SJSA1 (cell line): ENCODE measurements at regions not wholly inside any gene's neighbourhood (a gene's known extent, or its start where the extent isn't known, plus 50 kb on each side); places are given as distances from the start of the nearest gene placed in this dataset.
A peak's percentile ranks its signal among the peaks of the same experiment; 100 is the strongest.

Source experiments
- DNase-seq, 2 experiments: peaks; one replicate each; pipeline ENCODE4 v3.0.0-alpha.2; 2015 to 2020; ENCODE audit warnings: low spot score in 2 of 2, low read depth in 1 of 2
- H3K27ac ChIP-seq: fragments of 250-450 bp; sonication (Bioruptor Pico); 2 replicates; pipeline ENCODE4 v1.5.1; 2020; ENCODE audit warnings: mild to moderate bottlenecking, moderate library complexity
- H3K27me3 ChIP-seq: fragments of 250-450 bp; sonication (Bioruptor Pico); replicated peaks from 2 replicates; pipeline ENCODE4 v1.5.1; 2020; ENCODE audit warnings: mild to moderate bottlenecking, moderate library complexity
- H3K36me3 ChIP-seq: fragments of 250-450 bp; sonication (Bioruptor Pico); 2 replicates; pipeline ENCODE4 v1.5.1; 2020; ENCODE audit warnings: mild to moderate bottlenecking
- H3K4me1 ChIP-seq: fragments of 250-450 bp; sonication (Bioruptor Pico); replicated peaks from 2 replicates; pipeline ENCODE4 v1.6.1; 2021; ENCODE audit warnings: mild to moderate bottlenecking
- H3K4me3 ChIP-seq: fragments of 250-450 bp; sonication (Bioruptor Pico); 2 replicates; pipeline ENCODE4 v1.5.1; 2020; ENCODE audit warnings: mild to moderate bottlenecking
- H3K9me3 ChIP-seq: fragments of 250-450 bp; sonication (Bioruptor Pico); replicated peaks from 2 replicates; pipeline ENCODE4 v1.5.1; 2020; ENCODE audit warnings: mild to moderate bottlenecking

- peaks cover 31% of the 10 kb centered on the region for H3K27me3 ChIP-seq
- no peak overlapping the region for H3K27ac ChIP-seq
- no peak for DNase-seq
These were observed 98.8 kb downstream of the GGTLC2 start for GRCh38 chr22:22743128-22743760.

GRCh38 chr22:22744412-22745224, 100.2 kb downstream of the GGTLC2 start:
- Histone ChIP-seq H3K9me3 (no peaks in the 10 kb centered on the region), H3K27me3 (peaks cover 31% of the 10 kb centered on the region), H3K4me1 (no peaks in the 10 kb centered on the region), H3K36me3 (no peaks in the 10 kb centered on the region), H3K27ac (no peak overlapping the region), H3K4me3 (no peak overlapping the region)
- peak in 1 of 2 experiments; percentile 21 for DNase-seq

More at GRCh38 chr22:22743128-22743760, 98.8 kb downstream of the GGTLC2 start:
- H3K4me3 ChIP-seq, result no peak overlapping the region
- H3K9me3 ChIP-seq, result no peaks in the 10 kb centered on the region
- H3K4me1 ChIP-seq, result no peaks in the 10 kb centered on the region
- no peaks in the 10 kb centered on the region for H3K36me3 ChIP-seq

GRCh38 chr22:22745225-22746060, 101.0 kb downstream of the GGTLC2 start:
- no peaks in the 10 kb centered on the region for H3K4me1 ChIP-seq
- no peaks in the 10 kb centered on the region for H3K36me3 ChIP-seq
- no peak overlapping the region for H3K4me3 ChIP-seq
- DNase-seq, result peak in 1 of 2 experiments; percentile 43
- H3K27ac ChIP-seq, result no peak overlapping the region
- H3K9me3 ChIP-seq, result no peaks in the 10 kb centered on the region
- peaks cover 28% of the 10 kb centered on the region; the same call in 1 of the 2 replicates for H3K27me3 ChIP-seq

- no peaks in the 10 kb centered on the region for H3K36me3 ChIP-seq
- peak in 1 of 2 experiments; percentile 44 for DNase-seq
These were observed 101.9 kb downstream of the GGTLC2 start for GRCh38 chr22:22746061-22746962.

GRCh38 chr22:22746963-22747933, 102.8 kb downstream of the GGTLC2 start:
- H3K36me3 ChIP-seq, result no peaks in the 10 kb centered on the region
- H3K27ac ChIP-seq, result no peak overlapping the region
- H3K4me1 ChIP-seq, result no peaks in the 10 kb centered on the region
- peaks cover 10% of the 10 kb centered on the region; the same call in 1 of the 2 replicates for H3K27me3 ChIP-seq
- H3K9me3 ChIP-seq, result no peaks in the 10 kb centered on the region
- H3K4me3 ChIP-seq, result no peak overlapping the region
- DNase-seq, result peak in 1 of 2 experiments; percentile 23

More at GRCh38 chr22:22746061-22746962, 101.9 kb downstream of the GGTLC2 start:
- Histone ChIP-seq H3K27ac (no peak overlapping the region), H3K4me3 (no peak overlapping the region), H3K9me3 (no peaks in the 10 kb centered on the region), H3K4me1 (no peaks in the 10 kb centered on the region), H3K27me3 (peaks cover 20% of the 10 kb centered on the region; the same call in 1 of the 2 replicates)

- no peaks in the 10 kb centered on the region for H3K36me3 ChIP-seq
- no peak overlapping the region for H3K27ac ChIP-seq
- peaks cover 5% of the 10 kb centered on the region; the same call in 1 of the 2 replicates for H3K27me3 ChIP-seq
- no peaks in the 10 kb centered on the region for H3K9me3 ChIP-seq
- H3K4me3 ChIP-seq, result no peak overlapping the region
- H3K4me1 ChIP-seq, result no peaks in the 10 kb centered on the region
- DNase-seq, result peak; percentile 15 to 46
These were observed 103.9 kb downstream of the GGTLC2 start for GRCh38 chr22:22748297-22748743.

- H3K4me1 ChIP-seq, result no peaks in the 10 kb centered on the region
- no peaks in the 10 kb centered on the region for H3K36me3 ChIP-seq
- no peaks in the 10 kb centered on the region for H3K9me3 ChIP-seq
- H3K27me3 ChIP-seq, result peaks cover 5% of the 10 kb centered on the region; the same call in 1 of the 2 replicates
- H3K27ac ChIP-seq, result no peak overlapping the region
- no peak overlapping the region for H3K4me3 ChIP-seq
- no peak for DNase-seq
These were observed 104.3 kb downstream of the GGTLC2 start for GRCh38 chr22:22748756-22749155.

GRCh38 chr22:22749167-22749758, 104.8 kb downstream of the GGTLC2 start:
- no peak overlapping the region for H3K27ac ChIP-seq
- H3K4me3 ChIP-seq, result no peak overlapping the region
- no peaks in the 10 kb centered on the region for H3K36me3 ChIP-seq
- peaks cover 2% of the 10 kb centered on the region; the same call in 1 of the 2 replicates for H3K27me3 ChIP-seq
- no peaks in the 10 kb centered on the region for H3K9me3 ChIP-seq
- H3K4me1 ChIP-seq, result no peaks in the 10 kb centered on the region
- peak in 1 of 2 experiments; percentile 19 for DNase-seq

- Histone ChIP-seq H3K4me1 (no peaks in the 10 kb centered on the region), H3K27ac (no peak overlapping the region), H3K36me3 (no peaks in the 10 kb centered on the region), H3K27me3 (no peaks in the 10 kb centered on the region), H3K4me3 (no peak overlapping the region), H3K9me3 (no peaks in the 10 kb centered on the region)
- peak in 1 of 2 experiments; percentile 30 for DNase-seq
These were observed 106.1 kb downstream of the GGTLC2 start for GRCh38 chr22:22750335-22751042.

- Histone ChIP-seq H3K27me3 (no peaks in the 10 kb centered on the region), H3K4me3 (no peak overlapping the region), H3K4me1 (no peaks in the 10 kb centered on the region), H3K27ac (no peak overlapping the region), H3K36me3 (no peaks in the 10 kb centered on the region), H3K9me3 (no peaks in the 10 kb centered on the region)
- DNase-seq, result peak in 1 of 2 experiments; percentile 31
These were observed 106.7 kb downstream of the GGTLC2 start for GRCh38 chr22:22751043-22751603.

GRCh38 chr22:22752199-22752555, 107.8 kb downstream of the GGTLC2 start:
- Histone ChIP-seq H3K4me1 (no peaks in the 10 kb centered on the region), H3K27me3 (no peaks in the 10 kb centered on the region), H3K36me3 (no peaks in the 10 kb centered on the region), H3K27ac (no peak overlapping the region), H3K4me3 (no peak overlapping the region), H3K9me3 (no peaks in the 10 kb centered on the region)
- DNase-seq, result no peak
